HFF-Myc (cell line): ENCODE measurements at regions not wholly inside any gene's neighbourhood (a gene's known extent, or its start where the extent isn't known, plus 50 kb on each side); places are given as distances from the start of the nearest gene placed in this dataset.

Source experiments
- DNase-seq: peaks from one replicate; pipeline ENCODE4 v3.0.0-alpha.2; 2011; ENCODE audit warnings: low read depth; ENCODE audit errors: extremely low read depth
- H3K4me3 ChIP-seq: replicated peaks from 2 replicates; pipeline ENCODE4 v1.5.1; 2011; ENCODE audit warnings: low read depth, mild to moderate bottlenecking, control low read depth, low read length
- CTCF ChIP-seq: IDR thresholded peaks from 2 replicates; pipeline ENCODE4 v1.5.1; 2012; ENCODE audit warnings: mild to moderate bottlenecking, low read depth, low read length, control low read depth; ENCODE audit errors: missing control alignments

- no peak for DNase-seq
- TF ChIP-seq CTCF: no peak
- H3K4me3 ChIP-seq: no peak overlapping the region
These were observed 118.5 kb upstream of the FSTL4 start for GRCh38 chr5:133730866-133731265.

- no peak for DNase-seq
- TF ChIP-seq CTCF: no peak
- H3K4me3 ChIP-seq: no peak overlapping the region
These were observed 118.0 kb upstream of the FSTL4 start for GRCh38 chr5:133730346-133730745.

- no peak overlapping the region for H3K4me3 ChIP-seq
- TF ChIP-seq CTCF: no peak
- DNase-seq: no peak
These were observed 117.5 kb upstream of the FSTL4 start for GRCh38 chr5:133729800-133730199.

- no peak for TF ChIP-seq CTCF
- no peak overlapping the region for H3K4me3 ChIP-seq
- DNase-seq: no peak
These were observed 116.1 kb upstream of the FSTL4 start for GRCh38 chr5:133728475-133728874.

GRCh38 chr5:133727636-133728035 lies 115.3 kb upstream of the FSTL4 start:
- DNase-seq: no peak
- no peak overlapping the region for H3K4me3 ChIP-seq
- TF ChIP-seq CTCF: no peak

- no peak overlapping the region for H3K4me3 ChIP-seq
- no peak for DNase-seq
- TF ChIP-seq CTCF: no peak
These were observed 111.5 kb upstream of the FSTL4 start for GRCh38 chr5:133723651-133724366.

- DNase-seq: no peak
- no peak for TF ChIP-seq CTCF
- H3K4me3 ChIP-seq: no peak overlapping the region
These were observed 110.8 kb upstream of the FSTL4 start for GRCh38 chr5:133723126-133723525.
